NCI-H2107 (cell line): ENCODE measurements at regions not wholly inside any gene's neighbourhood (a gene's known extent, or its start where the extent isn't known, plus 50 kb on each side); places are given as distances from the start of the nearest gene placed in this dataset.

ENCODE experiments used
- DNase-seq: peaks from one replicate; lab custom pipeline; 2025; lab: John Stamatoyannopoulos, UW

GRCh38 chr10:70966646-70967553 is 78.5 kb upstream of the PCBD1 start:
- no peak for DNase-seq

- DNase-seq: no peak
These were observed 79.5 kb upstream of the PCBD1 start for GRCh38 chr10:70967591-70968587.

- DNase-seq: no peak
These were observed 80.8 kb upstream of the PCBD1 start for GRCh38 chr10:70969188-70969587.

GRCh38 chr10:70970830-70971229 is 82.5 kb upstream of the PCBD1 start:
- no peak for DNase-seq

- no peak for DNase-seq
These were observed 84.9 kb upstream of the PCBD1 start for GRCh38 chr10:70973275-70973674.

- no peak for DNase-seq
These were observed 86.1 kb upstream of the PCBD1 start for GRCh38 chr10:70974351-70974901.

GRCh38 chr10:70974920-70975319 is 86.6 kb upstream of the PCBD1 start:
- DNase-seq: no peak

- no peak for DNase-seq
These were observed 87.8 kb upstream of the PCBD1 start for GRCh38 chr10:70976063-70976695.

GRCh38 chr10:70977625-70978024 is 89.3 kb upstream of the PCBD1 start:
- no peak for DNase-seq

- no peak for DNase-seq
These were observed 89.8 kb upstream of the PCBD1 start for GRCh38 chr10:70978181-70978580.

GRCh38 chr10:70978816-70979480 is 90.6 kb upstream of the PCBD1 start:
- DNase-seq: no peak

GRCh38 chr10:70980687-70981086 is 92.3 kb upstream of the PCBD1 start:
- DNase-seq: no peak

- no peak for DNase-seq
These were observed 92.9 kb upstream of the PCBD1 start for GRCh38 chr10:70981171-70981836.

- DNase-seq: no peak
These were observed 93.6 kb upstream of the PCBD1 start for GRCh38 chr10:70981936-70982335.

GRCh38 chr10:70982443-70982842 is 94.1 kb upstream of the PCBD1 start:
- no peak for DNase-seq

- DNase-seq: no peak
These were observed 96.8 kb upstream of the PCBD1 start for GRCh38 chr10:70984986-70985722.

- DNase-seq: no peak
These were observed 97.7 kb upstream of the PCBD1 start for GRCh38 chr10:70985824-70986622.

- no peak for DNase-seq
These were observed 98.2 kb upstream of the PCBD1 start for GRCh38 chr10:70986623-70986950.

GRCh38 chr10:70987396-70988130 is 99.2 kb upstream of the PCBD1 start:
- DNase-seq: no peak
